ENCODE measurements at regions not wholly inside any gene's neighbourhood (a gene's known extent, or its start where the extent isn't known, plus 50 kb on each side); places are given as distances from the start of the nearest gene placed in this dataset.
A peak's percentile ranks its signal among the peaks of the same experiment; 100 is the strongest.

- H3K18ac ChIP-seq (ENCODE audit: low read depth, low read length), result no peak overlapping the region
- no peak overlapping the region for H3K4me2 ChIP-seq (ENCODE audit: low read depth, low read length)
- H3K14ac ChIP-seq (replicated peaks; ENCODE audit: low read depth, low read length), result no peak overlapping the region
- no peak overlapping the region for H2AK5ac ChIP-seq (ENCODE audit: low read depth, low read length)
- H3K36me3 ChIP-seq (ENCODE audit: control insufficient read depth, insufficient read depth, low read length), result no peaks in the 10 kb centered on the region
- no peak overlapping the region for H3K4me3 ChIP-seq (ENCODE audit: insufficient read depth, low read depth, low read length)
- BruUV-seq (replicated peaks), result no TSS peak
- no peaks in the 10 kb centered on the region for H3K9me3 ChIP-seq (ENCODE audit: control insufficient read depth, insufficient read depth, low read length)
- no peak overlapping the region for H3K27ac ChIP-seq (ENCODE audit: insufficient read depth, low read length)
- TF ChIP-seq MAFK (IDR thresholded peaks at IDR 0.05; ENCODE audit: low read depth, low read length), result peak; percentile 83
- no peak for TF ChIP-seq BHLHE40 (IDR thresholded peaks at IDR 0.05; ENCODE audit: low read depth, low read length)
- no peak overlapping the region for H2AK9ac ChIP-seq (replicated peaks; ENCODE audit: low read depth, low read length, poor library complexity)
- in situ Hi-C loops (cut with MboI; ENCODE audit: low sequenced_read_pairs), result no loop called here
- H3K4ac ChIP-seq (ENCODE audit: low read depth, low read length), result no peak overlapping the region
- H4K8ac ChIP-seq (ENCODE audit: low read depth in 2 of 2, low read length in 2 of 2), result no peak overlapping the region
- no peak overlapping the region for H2BK15ac ChIP-seq (ENCODE audit: low read depth, low read length)
- no peak overlapping the region for H3K56ac ChIP-seq (ENCODE audit: extremely low read depth, insufficient read depth, low read length)
- H3K27me3 ChIP-seq (ENCODE audit: control insufficient read depth, insufficient read depth, low read length), result no peaks in the 10 kb centered on the region
- no peaks in the 10 kb centered on the region for H3K9me1 ChIP-seq (ENCODE audit: insufficient read depth, low read length)
- no peaks in the 10 kb centered on the region for H4K20me1 ChIP-seq (ENCODE audit: insufficient read depth, low read length)
- no peak overlapping the region for H4K91ac ChIP-seq (ENCODE audit: insufficient read depth, low read depth, low read length)
- no peak overlapping the region for H2AFZ ChIP-seq (replicated peaks; ENCODE audit: low read length, poor library complexity)
- H3K79me1 ChIP-seq (ENCODE audit: low read depth in 1 of 2, low read length in 2 of 2), result no peaks in the 10 kb centered on the region
- no peak overlapping the region for H3K23ac ChIP-seq (ENCODE audit: low read depth, low read length)
- H4K5ac ChIP-seq (ENCODE audit: low read depth, low read length), result no peak overlapping the region
- ChIA-PET POLR2A (ENCODE audit: unreplicated experiment) (no interaction called here), CTCF (interaction anchor here (0.6 kb wide), 1 partner anchor 108 kb away, joined by 3 read pairs; no protein-coding TSS in a partner anchor)
- H2BK20ac ChIP-seq (ENCODE audit: low read depth, low read length), result no peak overlapping the region
- H2BK5ac ChIP-seq (ENCODE audit: low read depth, low read length, poor library complexity, severe bottlenecking), result no peak overlapping the region
- ATAC-seq (ENCODE audit: low read depth) (no peak), DNase-seq (no peak)
- no peak overlapping the region for H3K9ac ChIP-seq (ENCODE audit: low read depth, low read length)
- intact Hi-C loops (cut with micrococcal nuclease), result no loop called here
- dilution Hi-C loops (cut with HindIII; ENCODE audit: low sequenced_read_pairs, unreplicated experiment), result no loop called here
- WGBS, 2 experiments (ENCODE audit: extremely low coverage in 2 of 2, insufficient read length in 1 of 2), result no CpG with 5 or more reads among the region's 1 CpG
- no peak overlapping the region for H2BK120ac ChIP-seq (ENCODE audit: low read depth, low read length)
- H3K4me1 ChIP-seq (ENCODE audit: control insufficient read depth, insufficient read depth, low read length), result no peaks in the 10 kb centered on the region
These were observed 139.5 kb upstream of the SYT1 start for GRCh38 chr12:78725033-78725432.
